LHCN-M2 (cell line): ENCODE measurements at regions not wholly inside any gene's neighbourhood (a gene's known extent, or its start where the extent isn't known, plus 50 kb on each side); places are given as distances from the start of the nearest gene placed in this dataset.
"Not testable (repeated sequence)": the region's sequence is repeated elsewhere in the genome, so short reads cannot be mapped to it uniquely, and the experiment has no call there.

Source experiments
- DNase-seq: peaks from one replicate; pipeline ENCODE4 v3.0.0-alpha.2; 2012; ENCODE audit warnings: low read depth

- DNase-seq = no peak
Observed at GRCh38 chr2:3115301-3116042, 262.1 kb downstream of the EIPR1 start.

- DNase-seq = no peak
Observed at GRCh38 chr2:3114406-3115185, 263.0 kb downstream of the EIPR1 start.

GRCh38 chr2:3113769-3114168 lies 263.8 kb downstream of the EIPR1 start:
- DNase-seq = no peak

- no peak for DNase-seq
Observed at GRCh38 chr2:3113122-3113521, 264.5 kb downstream of the EIPR1 start.

- no peak for DNase-seq
Observed at GRCh38 chr2:3112553-3112952, 265.1 kb downstream of the EIPR1 start.

- no peak for DNase-seq
Observed at GRCh38 chr2:3112131-3112530, 265.5 kb downstream of the EIPR1 start.

GRCh38 chr2:3110994-3111666 lies 266.5 kb downstream of the EIPR1 start:
- no peak for DNase-seq

GRCh38 chr2:3110555-3110954 lies 267.1 kb downstream of the EIPR1 start:
- no peak for DNase-seq

- no peak for DNase-seq
Observed at GRCh38 chr2:3108710-3109702, 268.6 kb downstream of the EIPR1 start.

- DNase-seq = no peak
Observed at GRCh38 chr2:3108105-3108504, 269.5 kb downstream of the EIPR1 start.

GRCh38 chr2:3107567-3107966 lies 270.1 kb downstream of the EIPR1 start:
- no peak for DNase-seq

- no peak for DNase-seq
Observed at GRCh38 chr2:3105814-3106569, 271.6 kb downstream of the EIPR1 start.

- DNase-seq = not testable (repeated sequence)
Observed at GRCh38 chr2:3104958-3105813, 272.4 kb downstream of the EIPR1 start.

GRCh38 chr2:3104261-3104660 lies 273.4 kb downstream of the EIPR1 start:
- DNase-seq = no peak

GRCh38 chr2:3102922-3103569 lies 274.6 kb downstream of the EIPR1 start:
- no peak for DNase-seq

- no peak for DNase-seq
Observed at GRCh38 chr2:3102081-3102921, 275.3 kb downstream of the EIPR1 start.

- DNase-seq = no peak
Observed at GRCh38 chr2:3101016-3101942, 276.3 kb downstream of the EIPR1 start.
